RWPE2 (cell line): ENCODE measurements at regions not wholly inside any gene's neighbourhood (a gene's known extent, or its start where the extent isn't known, plus 50 kb on each side); places are given as distances from the start of the nearest gene placed in this dataset.
"Not testable (repeated sequence)": the region's sequence is repeated elsewhere in the genome, so short reads cannot be mapped to it uniquely, and the experiment has no call there.

Experiments
- ATAC-seq: fragments of 200-7000 bp; cut with Tn5 transposase; 3 replicates; pipeline ENCODE4 v1.9.1; 2021; ENCODE audit warnings: low read depth
- DNase-seq: peaks from one replicate; pipeline ENCODE4 v3.0.0-alpha.2; 2020; ENCODE audit warnings: low spot score
- H3K27ac ChIP-seq: fragments of 450-650 bp; 2 replicates; pipeline ENCODE4 v1.5.1; 2017; ENCODE audit warnings: mild to moderate bottlenecking; ENCODE audit not compliant: poor library complexity, severe bottlenecking
- H3K27me3 ChIP-seq: fragments of 250-450 bp; sonication (Bioruptor Pico); 2 replicates; pipeline ENCODE4 v1.5.1; 2021; ENCODE audit warnings: mild to moderate bottlenecking, moderate library complexity; ENCODE audit not compliant: insufficient read depth, poor library complexity, severe bottlenecking
- H3K36me3 ChIP-seq: fragments of 250-450 bp; sonication (Bioruptor Pico); 2 replicates; pipeline ENCODE4 v1.5.1; 2020; ENCODE audit warnings: low read depth, mild to moderate bottlenecking, moderate library complexity
- H3K4me1 ChIP-seq: fragments of 250-450 bp; sonication (Bioruptor Pico); 2 replicates; pipeline ENCODE4 v1.5.1; 2021; ENCODE audit warnings: mild to moderate bottlenecking, moderate library complexity; ENCODE audit not compliant: insufficient read depth, poor library complexity, severe bottlenecking
- H3K4me3 ChIP-seq: fragments of 250-450 bp; sonication (Bioruptor Pico); 2 replicates; pipeline ENCODE4 v1.5.1; 2021; ENCODE audit warnings: mild to moderate bottlenecking, moderate library complexity; ENCODE audit not compliant: severe bottlenecking
- H3K9me3 ChIP-seq: fragments of 250-450 bp; sonication (Bioruptor Pico); 2 replicates; pipeline ENCODE4 v1.5.1; 2021; ENCODE audit warnings: mild to moderate bottlenecking, moderate library complexity; ENCODE audit not compliant: severe bottlenecking
- TF ChIP-seq, protein P1 (sequence below): fragments of 450-650 bp; IDR thresholded peaks from one replicate; pipeline ENCODE4 v1.5.1; 2017; ENCODE audit warnings: mild to moderate bottlenecking, moderate library complexity; ENCODE audit not compliant: poor library complexity, severe bottlenecking

DNA sequence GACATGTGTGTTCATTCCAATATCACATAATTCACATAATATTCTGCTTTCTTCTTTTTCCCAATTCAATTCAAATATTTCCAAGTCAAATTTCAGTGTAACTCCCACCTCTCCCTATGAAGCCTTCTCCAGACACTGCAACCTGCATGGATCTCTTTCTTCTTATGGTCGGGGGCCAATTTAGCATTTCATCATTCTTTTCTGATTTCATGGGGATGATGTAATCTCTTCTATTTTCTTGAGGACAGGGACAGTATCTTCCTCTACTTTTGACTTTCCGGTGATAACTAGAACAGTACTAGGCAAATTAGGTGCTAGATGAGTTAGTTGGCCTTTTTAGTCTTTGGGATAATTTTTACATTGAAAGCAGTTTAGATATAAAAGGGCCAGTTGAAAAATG, 92.7 kb downstream of the CARTPT start:
- H3K9me3 ChIP-seq, result no peaks in the 10 kb centered on the region
- no peak overlapping the region for H3K27ac ChIP-seq
- ATAC-seq, result no peak
- H3K4me3 ChIP-seq, result no peak overlapping the region
- DNase-seq, result no peak
- no peaks in the 10 kb centered on the region for H3K4me1 ChIP-seq
- H3K27me3 ChIP-seq, result no peaks in the 10 kb centered on the region
- TF ChIP-seq, protein P1, sequence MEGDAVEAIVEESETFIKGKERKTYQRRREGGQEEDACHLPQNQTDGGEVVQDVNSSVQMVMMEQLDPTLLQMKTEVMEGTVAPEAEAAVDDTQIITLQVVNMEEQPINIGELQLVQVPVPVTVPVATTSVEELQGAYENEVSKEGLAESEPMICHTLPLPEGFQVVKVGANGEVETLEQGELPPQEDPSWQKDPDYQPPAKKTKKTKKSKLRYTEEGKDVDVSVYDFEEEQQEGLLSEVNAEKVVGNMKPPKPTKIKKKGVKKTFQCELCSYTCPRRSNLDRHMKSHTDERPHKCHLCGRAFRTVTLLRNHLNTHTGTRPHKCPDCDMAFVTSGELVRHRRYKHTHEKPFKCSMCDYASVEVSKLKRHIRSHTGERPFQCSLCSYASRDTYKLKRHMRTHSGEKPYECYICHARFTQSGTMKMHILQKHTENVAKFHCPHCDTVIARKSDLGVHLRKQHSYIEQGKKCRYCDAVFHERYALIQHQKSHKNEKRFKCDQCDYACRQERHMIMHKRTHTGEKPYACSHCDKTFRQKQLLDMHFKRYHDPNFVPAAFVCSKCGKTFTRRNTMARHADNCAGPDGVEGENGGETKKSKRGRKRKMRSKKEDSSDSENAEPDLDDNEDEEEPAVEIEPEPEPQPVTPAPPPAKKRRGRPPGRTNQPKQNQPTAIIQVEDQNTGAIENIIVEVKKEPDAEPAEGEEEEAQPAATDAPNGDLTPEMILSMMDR, result no peak
- no peaks in the 10 kb centered on the region for H3K36me3 ChIP-seq

DNA sequence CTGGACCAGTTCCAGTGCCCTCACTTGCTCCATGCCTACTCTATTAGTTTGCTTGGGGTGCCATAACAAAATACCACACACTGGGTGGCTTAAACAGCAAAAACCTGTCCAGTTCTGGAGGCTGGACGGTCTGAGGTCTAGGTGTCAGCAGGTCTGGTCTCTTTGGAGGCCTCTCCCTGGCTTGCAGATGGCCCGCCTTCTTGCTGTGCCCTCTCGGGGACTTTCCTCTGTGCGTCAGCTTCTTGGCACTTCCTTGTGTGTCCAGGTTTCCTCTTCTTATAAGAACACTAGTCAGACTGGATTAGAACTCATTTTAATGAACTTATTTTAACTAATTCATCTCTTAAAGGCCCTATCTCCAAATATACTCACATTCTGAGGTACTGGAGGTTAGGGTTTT, 97.2 kb downstream of the CARTPT start:
- ATAC-seq (no peak), DNase-seq (no peak)
- no peaks in the 10 kb centered on the region for H3K36me3 ChIP-seq
- no peaks in the 10 kb centered on the region for H3K9me3 ChIP-seq
- H3K27me3 ChIP-seq, result no peaks in the 10 kb centered on the region
- TF ChIP-seq, protein P1, result no peak
- no peaks in the 10 kb centered on the region for H3K4me1 ChIP-seq
- H3K27ac ChIP-seq, result no peak overlapping the region
- no peak overlapping the region for H3K4me3 ChIP-seq

DNA sequence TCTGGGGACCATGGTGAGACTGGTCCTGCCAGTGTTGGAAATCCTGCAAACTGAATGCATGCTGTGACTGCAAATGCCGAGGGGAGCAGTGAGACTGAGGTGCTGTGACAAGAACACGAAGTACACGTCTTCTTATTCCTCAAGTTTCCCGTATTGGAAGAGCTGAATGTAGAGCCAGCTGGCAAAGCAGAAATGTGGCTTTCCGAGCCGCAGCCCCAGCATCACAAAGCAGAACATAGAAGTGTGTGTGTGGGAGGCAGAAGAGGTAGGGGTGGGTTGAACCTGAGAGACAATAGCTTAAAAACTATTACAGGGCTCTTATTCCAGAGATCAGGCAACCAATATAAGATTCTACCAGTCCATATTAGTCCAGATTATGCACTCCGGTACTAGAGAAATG, 98.8 kb downstream of the CARTPT start:
- ATAC-seq, result no peak
- H3K4me3 ChIP-seq, result no peak overlapping the region
- H3K36me3 ChIP-seq, result no peaks in the 10 kb centered on the region
- H3K4me1 ChIP-seq, result no peaks in the 10 kb centered on the region
- H3K9me3 ChIP-seq, result no peaks in the 10 kb centered on the region
- TF ChIP-seq, protein P1, result no peak
- DNase-seq, result no peak
- no peaks in the 10 kb centered on the region for H3K27me3 ChIP-seq
- no peak overlapping the region for H3K27ac ChIP-seq

DNA sequence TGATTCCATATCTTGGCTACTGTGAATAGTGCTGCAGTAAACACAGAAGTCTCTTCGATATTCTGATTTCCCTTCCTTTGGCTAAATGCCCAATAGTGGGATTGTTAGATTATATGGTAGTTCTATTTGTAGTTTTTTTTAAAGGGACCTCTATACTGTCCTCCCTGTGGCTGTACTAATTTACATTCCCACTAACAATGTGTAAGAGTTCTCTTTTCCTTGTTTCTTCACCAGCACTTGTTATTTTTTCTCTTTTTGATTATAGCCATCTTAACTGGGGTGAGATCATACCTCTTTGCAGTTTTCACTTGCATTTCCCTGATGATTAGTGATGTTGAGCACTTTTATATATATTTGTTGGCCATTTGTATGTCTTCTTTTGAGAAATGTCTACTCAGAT, 102.0 kb downstream of the CARTPT start:
- no peak overlapping the region for H3K27ac ChIP-seq
- H3K9me3 ChIP-seq, result peaks cover 4% of the 10 kb centered on the region
- no peaks in the 10 kb centered on the region for H3K27me3 ChIP-seq
- ATAC-seq, result no peak
- DNase-seq, result no peak
- H3K4me3 ChIP-seq, result no peak overlapping the region
- no peaks in the 10 kb centered on the region for H3K36me3 ChIP-seq
- H3K4me1 ChIP-seq, result no peaks in the 10 kb centered on the region
- TF ChIP-seq, protein P1, result no peak

DNA sequence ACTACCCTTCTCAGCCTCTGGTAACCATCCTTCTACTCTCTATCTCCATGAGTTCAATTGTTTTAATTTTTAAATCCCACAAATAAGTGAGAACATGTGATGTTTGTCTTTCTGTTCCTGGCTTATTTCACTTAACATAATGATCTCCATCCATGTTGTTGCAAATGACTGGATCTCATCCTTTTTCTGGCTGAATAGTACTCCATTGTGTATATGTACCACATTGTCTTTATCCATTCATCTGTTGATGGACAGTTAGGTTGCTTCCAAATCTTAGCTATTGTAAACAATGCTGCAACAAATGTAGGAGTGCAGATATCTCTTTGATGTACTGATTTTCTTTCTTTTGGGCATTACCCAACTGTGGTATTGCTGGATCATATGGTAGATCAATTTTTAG, 103.0 kb downstream of the CARTPT start:
- not testable (repeated sequence) for H3K9me3 ChIP-seq, H3K27ac ChIP-seq, H3K36me3 ChIP-seq, H3K4me3 ChIP-seq, H3K27me3 ChIP-seq, ATAC-seq, H3K4me1 ChIP-seq, DNase-seq

DNA sequence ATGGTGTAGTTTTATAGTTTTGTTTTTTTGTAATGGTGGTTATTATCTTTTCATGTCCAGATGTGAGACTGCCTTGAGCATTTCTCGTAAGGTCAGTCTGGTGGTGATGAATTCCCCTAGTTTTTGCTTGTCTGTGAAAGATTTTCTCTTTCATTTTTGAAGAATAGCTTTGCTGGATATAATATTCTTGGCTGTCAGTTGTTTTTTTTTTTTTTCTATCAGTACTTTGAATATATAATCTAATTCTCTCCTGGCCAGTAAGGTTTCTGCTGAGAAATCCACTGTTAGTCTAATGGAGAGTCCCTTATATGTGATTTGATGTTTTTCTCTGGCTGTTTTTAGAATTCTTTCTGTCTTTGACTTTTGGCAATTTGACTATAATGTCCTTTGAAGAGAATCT, 106.9 kb downstream of the CARTPT start:
- H3K36me3 ChIP-seq, result no peaks in the 10 kb centered on the region
- H3K27ac ChIP-seq, result no peak overlapping the region
- H3K4me3 ChIP-seq, result no peak overlapping the region
- peaks cover 11% of the 10 kb centered on the region for H3K4me1 ChIP-seq
- TF ChIP-seq, protein P1, result no peak
- no peak for DNase-seq
- ATAC-seq, result no peak
- H3K27me3 ChIP-seq, result no peaks in the 10 kb centered on the region
- peaks cover 8% of the 10 kb centered on the region for H3K9me3 ChIP-seq
